Heart right ventricle (tissue), 16 donors: ENCODE measurements at regions not wholly inside any gene's neighbourhood (a gene's known extent, or its start where the extent isn't known, plus 50 kb on each side); places are given as distances from the start of the nearest gene placed in this dataset.

Experiments
- ATAC-seq, 8 donors: fragments of 200-7000 bp; cut with Tn5 transposase; one replicate each; pipeline ENCODE4 v1.9.1; 2020; ENCODE audit warnings: mild to moderate bottlenecking in 8 of 8, moderate library complexity in 8 of 8, moderate number of reproducible peaks in 1 of 8
- DNase-seq, 2 donors: peaks; one replicate each; pipeline ENCODE4 v3.0.0-alpha.2; 2020
- H3K27ac ChIP-seq, 10 donors: fragments of 200-600 bp; sonication (generic) in 2 of 10; one replicate each; pipeline versions ENCODE4 v1.5.0 to v1.8.0; 2020 to 2022; ENCODE audit warnings: mild to moderate bottlenecking in 3 of 10
- H3K27me3 ChIP-seq, 7 donors: fragments of 200-600 bp; one replicate each; pipeline ENCODE4 v1.8.0; 2021 to 2022; ENCODE audit warnings: mild to moderate bottlenecking in 2 of 7
- H3K36me3 ChIP-seq, 9 donors: fragments of 200-600 bp; sonication (generic) in 1 of 9; one replicate each; pipeline versions ENCODE4 v1.5.0 to v1.8.0; 2020 to 2022; ENCODE audit warnings: mild to moderate bottlenecking in 2 of 9
- H3K4me1 ChIP-seq, 9 donors: fragments of 200-600 bp; sonication (generic) in 1 of 9; one replicate each; pipeline versions ENCODE4 v1.5.0 to v1.8.0; 2020 to 2022; ENCODE audit warnings: mild to moderate bottlenecking in 4 of 9
- H3K4me3 ChIP-seq, 10 donors: fragments of 200-600 bp; sonication (generic) in 2 of 10; one replicate each; pipeline versions ENCODE4 v1.5.0 to v1.8.0; 2020 to 2022; ENCODE audit warnings: mild to moderate bottlenecking in 7 of 10, moderate library complexity in 2 of 10
- H3K9me3 ChIP-seq, 11 donors: fragments of 200-600 bp in 10 of 11; sonication (generic) in 2 of 11; one replicate each; pipeline versions ENCODE4 v1.5.0 to v1.8.0; 2013 to 2022; ENCODE audit warnings: mild to moderate bottlenecking in 2 of 11, control low read depth in 1 of 11, moderate library complexity in 1 of 11
- WGBS, 2 donors: extraction: QIAGEN DNeasy Blood & Tissue Kit; methylation state at CpG; one replicate each; pipeline ENCODE4 v1.1.7; 2013; ENCODE audit warnings: inconsistent platforms in 1 of 2; 5-methylcytosine and 5-hydroxymethylcytosine counted together
- intact Hi-C, 10 donors: fragments of 100-400 bp; cut with DNase I; formaldehyde crosslinking; loops; one replicate each; pipeline versions ENCODE4 v1.11.1 to v1.14.2; 2022
- TF ChIP-seq, protein P1 (sequence below), 9 donors: fragments of 200-600 bp; sonication (generic) in 2 of 9; IDR thresholded peaks; one replicate each; pipeline versions ENCODE4 v1.5.0 to v1.8.0; 2021 to 2022; ENCODE audit warnings: antibody characterized with exemption in 9 of 9, mild to moderate bottlenecking in 5 of 9, moderate library complexity in 1 of 9
- donor health status: Arrhythmogenic right ventricular cardiomyopathy.
- donor health status: ischemic (EF 13 %, LVEDD 7.1; RV severe dilation, severe dysfunction).
- donor health status: healthy with polysubstance abuse.
- donor health status: DM: no; HTN: yes; CAD: no.
- donor health status: DM: no; HTN: no; CAD: no.
- donor health status: ischemic (EF 25% LVEDD 6.9; RV normal size, moderate dysfunction).
- donor health status: ischemic (EF 25% LVEDD 5.7; RV mildly dilated, moderate dysfunction).
- donor health status: healthy.
- donor health status: DM: yes; HTN: yes; CAD: no.
- donor health status: Ischemic cardiomyopathy.
- donor health status: ischemic (EF 35%, LVEDD 5.7; RV mildly dilated, moderate dysfunction).
- donor health status: nonischemic (EF 11% LVEDD 7.7; RV severe dilation, severe dysfunction).
- donor health status: DM: yes; HTN: yes; CAD: no.
- donor health status: PGD.
- donor health status: ischemic (EF 29% LVEDD 5.4; RV normal size, mild dysfunction).
- donor health status: nonischemic (EF 23%, LVEDD 6.1; RV moderate dilation, normal function).

DNA sequence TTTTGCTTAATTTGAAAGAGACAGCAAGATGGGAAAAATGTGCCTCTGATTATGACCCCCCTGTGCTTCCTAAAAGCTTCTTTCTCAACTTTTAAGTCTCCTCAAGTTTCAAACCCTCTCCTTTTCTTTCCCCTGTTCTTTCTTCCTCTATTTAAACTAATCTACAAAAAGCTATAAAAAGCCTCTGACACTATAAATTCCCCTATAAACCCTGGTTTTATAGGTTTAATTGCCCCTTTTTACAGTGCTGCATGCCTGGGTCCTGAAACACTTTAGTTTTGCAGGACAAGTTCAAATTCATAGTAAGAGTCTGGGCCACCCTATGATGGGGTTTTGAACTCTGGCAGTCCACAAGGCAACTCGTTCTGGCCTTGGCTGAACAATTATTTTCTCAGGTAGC, 510.9 kb upstream of the TBX3 start:
- H3K27me3 ChIP-seq, result no peaks in the 10 kb centered on the region

DNA sequence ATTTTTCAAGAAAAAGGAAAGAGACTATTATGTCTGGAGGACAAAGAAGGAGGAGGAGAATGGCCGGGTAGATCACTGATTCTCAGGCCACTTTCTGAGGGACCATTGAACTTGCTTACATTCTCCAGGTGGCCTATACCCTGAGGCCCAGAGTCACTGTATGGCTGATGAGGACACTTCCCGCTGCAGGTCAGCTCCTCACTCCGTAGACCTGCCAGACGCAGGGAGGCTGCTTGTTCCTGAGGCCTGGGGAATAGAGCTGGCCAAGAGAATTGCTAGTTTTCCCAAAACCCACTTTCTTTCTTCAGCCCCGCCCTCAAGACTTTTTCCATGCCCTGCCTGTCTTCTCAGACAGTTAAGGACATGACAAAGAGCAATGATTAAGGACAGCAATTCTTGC, 510.5 kb upstream of the TBX3 start:
- Histone ChIP-seq H3K27ac (no peak overlapping the region), H3K4me3 (no peak overlapping the region), H3K4me1 (peaks cover 0 to 9% (median 0%) of the 10 kb centered on the region in 9 donors), H3K36me3 (no peaks in the 10 kb centered on the region), H3K27me3 (no peaks in the 10 kb centered on the region), H3K9me3 (no peaks in the 10 kb centered on the region)
- TF ChIP-seq, protein P1, sequence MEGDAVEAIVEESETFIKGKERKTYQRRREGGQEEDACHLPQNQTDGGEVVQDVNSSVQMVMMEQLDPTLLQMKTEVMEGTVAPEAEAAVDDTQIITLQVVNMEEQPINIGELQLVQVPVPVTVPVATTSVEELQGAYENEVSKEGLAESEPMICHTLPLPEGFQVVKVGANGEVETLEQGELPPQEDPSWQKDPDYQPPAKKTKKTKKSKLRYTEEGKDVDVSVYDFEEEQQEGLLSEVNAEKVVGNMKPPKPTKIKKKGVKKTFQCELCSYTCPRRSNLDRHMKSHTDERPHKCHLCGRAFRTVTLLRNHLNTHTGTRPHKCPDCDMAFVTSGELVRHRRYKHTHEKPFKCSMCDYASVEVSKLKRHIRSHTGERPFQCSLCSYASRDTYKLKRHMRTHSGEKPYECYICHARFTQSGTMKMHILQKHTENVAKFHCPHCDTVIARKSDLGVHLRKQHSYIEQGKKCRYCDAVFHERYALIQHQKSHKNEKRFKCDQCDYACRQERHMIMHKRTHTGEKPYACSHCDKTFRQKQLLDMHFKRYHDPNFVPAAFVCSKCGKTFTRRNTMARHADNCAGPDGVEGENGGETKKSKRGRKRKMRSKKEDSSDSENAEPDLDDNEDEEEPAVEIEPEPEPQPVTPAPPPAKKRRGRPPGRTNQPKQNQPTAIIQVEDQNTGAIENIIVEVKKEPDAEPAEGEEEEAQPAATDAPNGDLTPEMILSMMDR (IDR thresholded peaks at IDR 0.05), result no peak
- 85 to 87% methylated on average over 5 of the region's 5 CpGs for WGBS, 2 donors
- intact Hi-C loops, result no loop called here
- ATAC-seq, result no peak
- DNase-seq, result no peak

More for the DNA sequence above, 510.9 kb upstream of the TBX3 start:
- no peak overlapping the region for H3K27ac ChIP-seq
- ATAC-seq (no peak), DNase-seq (no peak)
- H3K36me3 ChIP-seq, result no peaks in the 10 kb centered on the region
- no peak overlapping the region for H3K4me3 ChIP-seq
- peaks cover 0 to 6% (median 0%) of the 10 kb centered on the region in 9 donors for H3K4me1 ChIP-seq
- TF ChIP-seq, protein P1 (IDR thresholded peaks at IDR 0.05), result no peak
- 69 to 94% methylated on average over 1 of the region's 1 CpG for WGBS, 2 donors
- no peaks in the 10 kb centered on the region for H3K9me3 ChIP-seq
- intact Hi-C loops, result no loop called here

DNA sequence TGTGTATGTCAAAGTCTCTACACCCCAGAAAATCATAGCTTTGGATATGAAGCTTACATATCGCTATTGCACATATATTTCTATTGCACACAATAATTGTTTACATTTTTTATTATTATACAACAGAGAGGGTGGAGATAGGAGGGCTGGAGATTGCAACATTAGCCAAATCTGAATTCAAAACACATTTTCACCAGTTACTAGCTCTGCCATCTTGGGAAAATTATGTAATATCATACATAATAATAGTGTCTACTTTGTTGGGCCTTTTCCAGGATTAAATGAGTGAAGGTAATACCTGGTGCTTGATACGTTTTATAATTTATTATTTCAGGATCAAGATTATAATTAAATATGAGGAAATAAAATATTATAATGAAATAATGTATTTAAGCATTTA, 507.4 kb upstream of the TBX3 start:
- Histone ChIP-seq H3K27ac (no peak overlapping the region), H3K4me3 (no peak overlapping the region), H3K27me3 (no peaks in the 10 kb centered on the region), H3K4me1 (peaks cover 0 to 9% (median 0%) of the 10 kb centered on the region in 9 donors), H3K36me3 (no peaks in the 10 kb centered on the region), H3K9me3 (no peaks in the 10 kb centered on the region)
- DNase-seq, result no peak
- intact Hi-C loops, result no loop called here
- WGBS, 2 donors, result 95 to 96% methylated on average over 2 of the region's 2 CpGs
- ATAC-seq, result no peak
- TF ChIP-seq, protein P1 (IDR thresholded peaks at IDR 0.05), result no peak

DNA sequence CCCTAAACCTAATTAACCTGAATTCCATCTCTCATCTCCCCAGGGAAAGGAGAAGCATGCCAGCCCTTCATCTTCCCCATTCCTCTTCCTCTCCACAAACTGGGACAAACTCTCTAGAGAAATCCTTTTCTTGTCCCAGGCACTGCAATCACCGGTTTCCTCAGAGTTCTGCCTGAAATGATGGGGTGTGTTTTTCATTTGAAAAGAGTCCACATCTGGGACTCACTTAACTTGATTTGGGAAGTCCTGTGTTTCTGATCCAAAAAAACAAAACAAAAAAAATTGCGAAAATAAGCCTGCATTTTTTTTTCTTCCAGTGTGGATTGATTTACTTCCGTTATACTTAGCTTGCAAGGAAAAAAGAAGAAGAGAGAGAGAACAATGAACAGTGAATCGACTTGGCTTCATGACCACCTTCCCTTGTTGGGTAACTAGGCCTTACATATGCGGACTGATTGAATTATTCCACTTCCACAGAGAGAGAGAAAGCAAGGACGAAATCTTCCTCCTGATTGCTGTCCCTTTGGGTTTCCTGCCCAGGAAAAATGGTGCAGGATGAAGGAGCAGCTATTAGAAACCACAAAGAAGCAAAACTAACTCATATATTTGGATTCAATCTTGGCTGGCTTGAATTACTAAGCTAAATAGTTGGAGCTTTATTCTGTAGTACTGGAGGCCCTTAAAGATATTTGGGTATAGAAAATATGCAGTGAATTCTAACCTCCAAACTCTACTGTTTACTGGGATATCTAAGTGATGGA, 506.2 kb upstream of the TBX3 start:
- Histone ChIP-seq H3K27ac (peak overlapping the region in 1 of 10 donors; percentile 18), H3K36me3 (no peaks in the 10 kb centered on the region), H3K9me3 (peaks cover 0 to 6% (median 0%) of the 10 kb centered on the region in 11 donors), H3K27me3 (no peaks in the 10 kb centered on the region), H3K4me1 (peaks cover 0 to 9% (median 0%) of the 10 kb centered on the region in 9 donors), H3K4me3 (no peak overlapping the region)
- TF ChIP-seq, protein P1 (IDR thresholded peaks at IDR 0.05), result no peak
- ATAC-seq, result no peak
- WGBS, 2 donors, result 54 to 65% methylated on average over 6 of the region's 6 CpGs
- intact Hi-C loops, result no loop called here
- DNase-seq, result no peak
